HepG2 (cell line): ENCODE measurements at regions not wholly inside any gene's neighbourhood (a gene's known extent, or its start where the extent isn't known, plus 50 kb on each side); places are given as distances from the start of the nearest gene placed in this dataset.

ENCODE experiments used
- ATAC-seq: fragments of 200-7000 bp; cut with Tn5 transposase; 3 replicates; pipeline ENCODE4 v1.9.1; 2020; ENCODE audit warnings: mild to moderate bottlenecking, moderate library complexity
- BruUV-seq: library from RNA; stranded (reverse); fragments of 400-500 nt; replicated peaks from 2 replicates; lab custom pipeline; 2021; lab: Mats Ljungman, UMichigan
- CTCF ChIA-PET: fragments of 300-600 bp; formaldehyde crosslinking; extraction: SDS; loops from one replicate; lab custom pipeline; 2021; ENCODE audit warnings: low total read pairs, inconsistent platforms, low intra/inter-chr PET ratio; lab: Yijun Ruan, JAX
- POLR2A ChIA-PET: fragments of 350-600 bp; sonication (Branson Sonifier 250); formaldehyde crosslinking; loops from one replicate; lab custom pipeline; 2020; ENCODE audit warnings: antibody characterized with exemption, inconsistent platforms; lab: Yijun Ruan, JAX
- DNase-seq: peaks from one replicate; pipeline ENCODE4 v3.0.0-alpha.2; 2015; ENCODE audit warnings: low spot score
- FAIRE-seq: peaks from 3 replicates; lab custom pipeline; 2011; peaks lifted over from hg19 to GRCh38; lab: Jason Lieb, UNC
- H2AFZ ChIP-seq: one replicate; pipeline ENCODE4 v1.6.1; 2011; ENCODE audit warnings: low read length, inconsistent platforms
- H3K27ac ChIP-seq: fragments of 300-600 bp; 3 replicates; pipeline ENCODE4 v1.8.0; 2011; ENCODE audit warnings: mixed run types, mild to moderate bottlenecking, mixed read lengths, low read length, inconsistent platforms; ENCODE audit not compliant: insufficient read depth; ENCODE audit errors: extremely low read length
- H3K27me3 ChIP-seq, 2 experiments: fragments of 200-600 bp in 1 of 2; 2 replicates in 1 of 2; 3 replicates in 1 of 2; pipeline versions ENCODE4 v1.6.0 to v1.8.0; 2011; ENCODE audit warnings: low read length in 2 of 2, mild to moderate bottlenecking in 2 of 2, moderate library complexity in 2 of 2, inconsistent platforms in 1 of 2; ENCODE audit not compliant: insufficient read depth in 2 of 2, control insufficient read depth in 1 of 2
- H3K36me3 ChIP-seq, 2 experiments: fragments of 200-600 bp in 1 of 2; replicated peaks in 1 of 2; 2 replicates in 1 of 2; 3 replicates in 1 of 2; pipeline versions ENCODE4 v1.5.1 to v1.8.0; 2011; ENCODE audit warnings: low read length in 2 of 2, inconsistent platforms in 1 of 2; ENCODE audit not compliant: insufficient read depth in 2 of 2, control insufficient read depth in 1 of 2
- H3K4me1 ChIP-seq: 2 replicates; pipeline ENCODE4 v1.5.1; 2012; ENCODE audit warnings: low read length, inconsistent platforms; ENCODE audit not compliant: insufficient read depth
- H3K4me2 ChIP-seq: 2 replicates; pipeline ENCODE4 v1.6.0; 2011; ENCODE audit warnings: low read depth, low read length, inconsistent platforms
- H3K4me3 ChIP-seq, 3 experiments: fragments of 200-600 bp in 1 of 3; sonication (generic), shearing (Covaris generic) in 1 of 3; replicated peaks in 1 of 3; 2 replicates each; pipeline ENCODE4 v1.5.1; 2011 to 2016; ENCODE audit warnings: low read length in 3 of 3, inconsistent platforms in 2 of 3, low read depth in 2 of 3, mild to moderate bottlenecking in 2 of 3, control low read depth in 1 of 3, mixed read lengths in 1 of 3; ENCODE audit not compliant: insufficient read depth in 1 of 3
- H3K79me2 ChIP-seq: one replicate; pipeline ENCODE4 v1.6.1; 2011; ENCODE audit warnings: low read length, inconsistent platforms; ENCODE audit not compliant: insufficient read depth
- H3K9ac ChIP-seq: 2 replicates; pipeline ENCODE4 v1.6.0; 2011; ENCODE audit warnings: mild to moderate bottlenecking, low read depth, low read length, inconsistent platforms; ENCODE audit not compliant: insufficient read depth
- H3K9me3 ChIP-seq: 2 replicates; pipeline ENCODE4 v1.5.1; 2012; ENCODE audit warnings: mild to moderate bottlenecking, low read length
- H4K20me1 ChIP-seq: 2 replicates; pipeline ENCODE4 v1.6.0; 2011; ENCODE audit warnings: inconsistent platforms, mild to moderate bottlenecking, low read length, moderate library complexity; ENCODE audit not compliant: insufficient read depth
- ATAD3A ChIP-seq: sonication (generic); formaldehyde crosslinking; IDR thresholded peaks from 2 replicates; pipeline ENCODE4 v1.4.0; 2020; ENCODE audit warnings: missing genetic modification reagents
- HOMEZ ChIP-seq: IDR thresholded peaks from 2 replicates; pipeline ENCODE4 v1.6.1; 2016; ENCODE audit warnings: low read depth
- ZNF652 ChIP-seq: IDR thresholded peaks from 2 replicates; pipeline ENCODE4 v1.6.1; 2016; ENCODE audit warnings: low read depth, borderline replicate concordance
- ZNF672 ChIP-seq: sonication (generic); formaldehyde crosslinking; IDR thresholded peaks from 2 replicates; pipeline ENCODE4 v1.8.1; 2022; ENCODE audit warnings: missing genetic modification reagents
- ZNF746 ChIP-seq: sonication (generic); formaldehyde crosslinking; IDR thresholded peaks from 2 replicates; pipeline ENCODE4 v1.8.0; 2022; ENCODE audit warnings: mild to moderate bottlenecking, missing genetic modification reagents
- WGBS: methylation state at CpG from one replicate; pipeline ENCODE4 v1.1.6; 2017; ENCODE audit warnings: low lambda C conversion rate; 5-methylcytosine and 5-hydroxymethylcytosine counted together
- in situ Hi-C: cut with HindIII; loops from 2 replicates; pipeline ENCODE4 v1.10.0; 2017; ENCODE audit warnings: low pct_unique_long_range_greater_than_20kb; ENCODE audit not compliant: extremely low pct_ligation_motif_present
- intact Hi-C: fragments of 100-400 bp; cut with micrococcal nuclease; formaldehyde crosslinking; loops from one replicate; pipeline ENCODE4 v1.10.0; 2022; ENCODE audit not compliant: unreplicated experiment
- TF ChIP-seq, protein P1 (sequence below): sonication (generic); formaldehyde crosslinking; IDR thresholded peaks from 2 replicates; pipeline ENCODE4 v1.9.0; 2021; ENCODE audit warnings: missing genetic modification reagents, mild to moderate bottlenecking, borderline replicate concordance

GRCh38 chr3:72458375-72458774 is 389.9 kb downstream of the SHQ1 start:
- intact Hi-C loops, result no loop called here

More at GRCh38 chr3:72458375-72458774, 389.9 kb downstream of the SHQ1 start:
- no peak for DNase-seq
- Histone ChIP-seq H3K4me3 (no peak overlapping the region), H3K4me2 (no peak overlapping the region), H3K27ac (no peak overlapping the region), H2AFZ (no peak overlapping the region), H3K36me3 (no peaks in the 10 kb centered on the region), H3K79me2 (no peaks in the 10 kb centered on the region), H3K27me3 (peaks cover 0 to 4% of the 10 kb centered on the region in 2 experiments; a peak in 3 of 5 replicates), H4K20me1 (no peaks in the 10 kb centered on the region), H3K4me1 (peaks cover 49% of the 10 kb centered on the region), H3K9ac (no peak overlapping the region), H3K9me3 (no peaks in the 10 kb centered on the region)
- WGBS, result 83% methylated on average over 4 of the region's 4 CpGs
- in situ Hi-C loops, result no loop called here
- no peak for ATAC-seq
- no peak for TF ChIP-seq ZNF746 (CRISPR knock-in tag)
- TF ChIP-seq, protein P1, sequence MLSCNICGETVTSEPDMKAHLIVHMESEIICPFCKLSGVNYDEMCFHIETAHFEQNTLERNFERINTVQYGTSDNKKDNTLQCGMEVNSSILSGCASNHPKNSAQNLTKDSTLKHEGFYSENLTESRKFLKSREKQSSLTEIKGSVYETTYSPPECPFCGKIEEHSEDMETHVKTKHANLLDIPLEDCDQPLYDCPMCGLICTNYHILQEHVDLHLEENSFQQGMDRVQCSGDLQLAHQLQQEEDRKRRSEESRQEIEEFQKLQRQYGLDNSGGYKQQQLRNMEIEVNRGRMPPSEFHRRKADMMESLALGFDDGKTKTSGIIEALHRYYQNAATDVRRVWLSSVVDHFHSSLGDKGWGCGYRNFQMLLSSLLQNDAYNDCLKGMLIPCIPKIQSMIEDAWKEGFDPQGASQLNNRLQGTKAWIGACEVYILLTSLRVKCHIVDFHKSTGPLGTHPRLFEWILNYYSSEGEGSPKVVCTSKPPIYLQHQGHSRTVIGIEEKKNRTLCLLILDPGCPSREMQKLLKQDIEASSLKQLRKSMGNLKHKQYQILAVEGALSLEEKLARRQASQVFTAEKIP (CRISPR knock-in tag), result no peak
- no peak for TF ChIP-seq HOMEZ (CRISPR knock-in tag)
- TF ChIP-seq ZNF652 (CRISPR knock-in tag), result no peak
- no peak for TF ChIP-seq ZNF672 (CRISPR knock-in tag)
- no peak for TF ChIP-seq ATAD3A
- CTCF ChIA-PET, result no interaction called here
- no TSS peak for BruUV-seq
- POLR2A ChIA-PET, result no interaction called here
- no peak for FAIRE-seq
